ENCODE measurements at regions not wholly inside any gene's neighbourhood (a gene's known extent, or its start where the extent isn't known, plus 50 kb on each side); places are given as distances from the start of the nearest gene placed in this dataset.
A peak's percentile ranks its signal among the peaks of the same experiment; 100 is the strongest.

DNA sequence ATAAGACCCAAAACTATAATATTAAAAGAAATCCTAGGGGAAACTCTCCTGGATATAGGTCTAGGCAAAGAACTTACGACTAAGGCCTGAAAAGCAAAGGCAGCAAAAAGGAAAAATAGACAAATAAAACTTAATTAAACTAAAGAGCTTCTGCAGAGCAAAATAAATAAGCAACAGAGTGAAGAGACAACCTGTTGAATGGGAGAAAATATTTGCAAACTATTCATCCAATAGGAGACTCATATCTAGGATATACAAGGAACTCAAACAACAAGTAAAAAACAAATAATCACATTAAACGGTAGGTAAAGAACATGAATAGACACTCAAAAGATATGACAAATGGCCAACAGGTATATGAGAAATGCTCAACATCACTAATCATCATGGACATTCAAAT lies 318.6 kb downstream of the CSNK1G3 start:
- no peak for DNase-seq

DNA sequence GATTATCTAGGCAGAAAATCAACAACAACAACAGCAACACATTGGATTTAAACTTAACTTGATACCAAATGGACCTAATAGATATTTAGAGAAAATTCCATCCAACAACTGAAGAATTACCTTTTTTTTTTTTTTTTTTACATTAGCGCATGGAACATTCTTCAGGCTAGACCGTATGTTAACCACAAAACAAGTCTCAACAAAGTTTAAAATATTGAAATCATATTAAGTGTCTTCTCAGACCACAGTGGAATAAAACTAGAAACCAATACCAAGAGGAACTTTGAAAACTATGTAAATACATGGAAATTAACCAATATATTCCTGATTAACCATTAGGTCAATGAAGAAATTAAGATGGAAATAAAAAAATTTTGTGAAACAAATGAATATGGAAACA lies 315.8 kb downstream of the CSNK1G3 start:
- no peak for DNase-seq

DNA sequence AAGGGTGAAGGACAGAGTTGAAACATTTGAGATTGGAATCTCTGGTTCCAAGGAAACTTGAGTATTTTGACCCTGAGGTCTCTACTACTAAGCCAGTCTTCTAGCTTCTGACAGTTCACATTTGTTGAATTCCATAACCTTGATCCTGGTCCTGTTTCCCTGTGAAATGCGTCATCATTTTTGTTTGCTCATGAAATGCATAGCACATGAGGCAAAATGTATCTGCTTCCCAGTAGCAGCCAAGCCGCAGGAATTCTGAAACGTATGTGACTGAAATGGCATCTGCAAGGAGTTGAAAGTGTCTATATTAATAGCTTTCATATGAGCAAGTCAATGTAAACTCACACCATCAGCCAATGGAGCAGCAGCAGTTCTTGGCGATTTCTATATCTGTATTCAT lies 307.9 kb downstream of the CSNK1G3 start:
- DNase-seq = no peak

DNA sequence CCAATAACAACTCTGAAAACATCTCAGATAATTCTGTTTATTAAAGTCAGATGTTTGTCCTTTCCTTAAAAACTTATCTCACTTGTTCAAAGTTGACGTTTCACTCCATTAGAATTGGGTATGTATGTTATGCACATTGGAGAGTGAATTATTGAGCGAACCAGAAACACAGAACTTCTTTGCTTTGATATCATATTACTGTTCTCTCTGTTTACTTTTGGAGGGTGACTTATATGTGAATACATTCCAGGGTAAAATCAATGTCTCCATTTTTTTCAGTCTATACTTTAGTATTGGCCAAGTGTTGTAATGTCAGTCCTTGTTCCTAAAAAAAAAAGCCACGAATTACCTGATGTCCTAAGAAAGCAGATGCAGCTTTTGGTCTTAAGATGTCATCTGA lies 307.4 kb downstream of the CSNK1G3 start:
- DNase-seq = no peak

DNA sequence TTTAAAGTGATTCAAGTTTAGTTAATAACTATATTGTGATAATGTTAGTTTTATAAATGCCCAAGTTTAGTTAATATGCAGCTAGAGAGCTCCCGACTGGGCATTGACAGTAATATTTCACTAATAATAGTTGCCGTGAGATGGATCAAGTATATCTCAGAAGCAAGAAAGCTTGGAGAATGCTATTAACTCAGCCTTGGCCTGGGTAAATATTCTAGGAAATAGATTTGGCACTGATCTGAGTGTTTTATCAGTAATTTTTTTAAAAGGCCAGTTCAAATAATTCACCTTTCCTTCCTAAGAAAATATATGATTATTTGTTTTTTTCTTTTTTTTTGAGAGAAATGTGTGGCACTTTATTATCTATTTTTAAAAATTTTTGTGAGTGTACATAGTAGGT lies 305.3 kb downstream of the CSNK1G3 start:
- no peak for DNase-seq

DNA sequence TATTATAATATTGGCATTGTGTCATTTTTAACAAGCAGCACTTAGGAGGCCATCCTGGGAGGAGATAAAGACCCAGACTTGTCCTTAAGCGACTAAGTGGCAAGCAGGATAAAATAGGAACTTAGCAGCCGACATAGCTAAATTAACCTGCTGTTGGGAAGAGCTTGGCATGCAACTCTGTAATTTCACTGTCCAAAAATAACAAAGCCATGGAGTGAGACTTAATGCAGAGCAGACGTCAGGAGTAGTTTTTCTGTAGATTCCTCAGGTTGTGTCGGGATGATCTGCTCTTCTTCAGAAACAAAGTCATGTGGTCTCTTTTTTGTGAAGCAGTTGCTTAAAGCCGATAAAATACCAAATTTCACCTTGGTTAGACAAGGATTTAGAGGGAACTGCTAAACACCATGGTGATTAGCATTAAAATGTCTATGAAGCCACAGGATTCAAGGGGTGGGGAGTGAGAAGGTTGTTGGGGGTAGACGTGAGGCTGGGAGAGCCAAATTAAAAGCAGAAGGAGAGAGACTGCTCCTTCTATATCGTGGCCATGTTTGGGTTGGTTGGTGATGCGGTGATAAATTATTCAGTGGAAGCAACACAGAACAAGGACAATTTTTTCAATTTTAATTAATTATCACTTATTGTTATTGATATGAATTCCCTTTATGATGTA lies 303.0 kb downstream of the CSNK1G3 start:
- no peak for DNase-seq

DNA sequence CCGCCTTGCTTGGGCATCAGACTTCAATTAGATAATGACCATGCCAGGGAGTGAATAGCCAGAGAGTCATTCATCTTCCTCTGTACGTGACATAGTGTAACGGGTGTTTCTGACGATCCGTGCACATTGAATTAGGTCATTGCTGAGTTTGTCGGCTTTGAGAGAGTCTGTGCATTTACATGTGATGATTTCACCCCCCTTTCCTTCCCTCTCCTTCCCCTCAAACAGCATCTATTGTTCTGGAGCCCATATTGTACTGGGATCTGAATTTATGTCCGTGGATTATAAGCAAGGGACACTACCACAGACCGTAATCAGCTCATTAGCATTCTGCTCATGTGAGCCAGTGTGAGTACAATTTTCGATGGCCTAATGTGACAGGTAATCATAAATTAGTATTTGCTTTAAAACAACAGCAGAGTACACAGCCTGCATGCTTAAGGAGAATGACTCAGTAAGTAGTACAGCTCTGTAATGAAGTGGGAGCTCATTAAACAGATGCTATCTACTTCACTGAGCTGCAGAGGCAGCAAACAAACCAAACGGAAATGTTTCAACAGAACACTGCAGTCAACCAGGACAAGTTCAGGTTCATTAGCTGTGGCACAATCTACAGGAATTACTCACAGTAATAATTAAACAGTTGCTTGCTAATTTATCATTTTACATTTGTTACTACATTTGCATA lies 302.1 kb downstream of the CSNK1G3 start:
- peak; percentile 85 for DNase-seq

DNA sequence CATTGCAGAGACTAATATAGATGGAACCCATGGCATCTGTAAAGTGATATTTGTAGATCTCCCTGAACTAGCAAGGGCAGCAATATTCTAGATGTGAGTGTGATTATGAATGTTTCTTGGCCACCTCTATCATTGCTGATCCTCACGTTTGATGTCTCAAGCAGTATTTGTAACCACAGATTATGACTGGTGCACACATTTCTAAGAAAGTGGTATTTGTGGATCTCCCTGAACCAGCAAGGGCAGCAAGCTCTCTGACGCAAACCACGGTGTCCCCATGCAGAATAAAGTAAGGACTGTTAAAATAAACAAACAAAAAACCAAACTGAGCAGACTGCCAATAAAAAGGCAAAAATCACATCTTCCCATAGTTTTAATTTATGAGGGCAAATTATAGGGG lies 301.3 kb downstream of the CSNK1G3 start:
- no peak for DNase-seq

DNA sequence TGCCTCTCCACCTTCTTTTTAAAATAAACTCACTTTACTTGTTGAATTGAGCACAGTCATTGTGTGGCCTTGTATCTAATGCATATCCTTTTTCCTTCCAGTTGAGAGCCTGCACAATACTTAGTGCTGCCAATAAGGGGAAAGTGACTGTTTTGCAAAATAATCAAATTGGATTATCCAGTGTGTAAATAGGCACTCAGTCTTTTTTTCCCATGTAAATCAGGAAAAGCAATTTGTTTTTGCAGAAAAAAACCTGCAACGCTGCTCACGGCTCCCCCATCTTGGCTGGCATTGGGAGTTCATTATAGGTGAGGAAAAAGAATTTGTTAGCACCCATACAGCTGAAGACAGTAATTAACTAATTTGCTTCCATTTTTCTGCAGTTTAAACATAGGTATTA lies 299.9 kb downstream of the CSNK1G3 start:
- no peak for DNase-seq

DNA sequence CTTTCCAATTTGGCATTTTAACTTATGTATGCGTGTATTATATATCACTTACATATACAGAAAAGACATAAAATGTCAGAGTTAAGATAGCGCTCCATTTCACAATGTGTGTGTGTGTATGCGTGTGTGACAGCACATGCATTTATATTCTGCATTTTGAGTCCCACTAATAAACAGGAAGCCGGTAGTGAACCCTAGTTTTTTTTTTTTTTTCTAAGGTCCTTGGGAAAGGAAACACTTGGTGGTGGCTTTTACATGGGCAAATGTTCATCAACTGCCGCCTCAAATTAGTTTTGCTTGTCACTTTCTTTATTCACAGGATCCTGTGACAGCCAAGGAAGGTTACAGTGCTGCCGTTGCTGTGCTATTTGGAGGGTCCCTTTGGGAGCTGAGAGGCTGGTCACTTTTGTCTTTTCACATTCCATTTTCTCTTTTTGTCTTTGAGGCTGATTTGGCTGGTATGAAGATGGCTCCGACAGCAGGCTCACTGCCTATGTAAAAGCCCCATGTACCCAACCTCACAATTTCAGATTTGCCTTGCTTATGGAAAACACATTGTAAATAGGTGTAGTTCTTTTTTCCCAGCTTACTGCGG lies 298.9 kb downstream of the CSNK1G3 start:
- DNase-seq = no peak

DNA sequence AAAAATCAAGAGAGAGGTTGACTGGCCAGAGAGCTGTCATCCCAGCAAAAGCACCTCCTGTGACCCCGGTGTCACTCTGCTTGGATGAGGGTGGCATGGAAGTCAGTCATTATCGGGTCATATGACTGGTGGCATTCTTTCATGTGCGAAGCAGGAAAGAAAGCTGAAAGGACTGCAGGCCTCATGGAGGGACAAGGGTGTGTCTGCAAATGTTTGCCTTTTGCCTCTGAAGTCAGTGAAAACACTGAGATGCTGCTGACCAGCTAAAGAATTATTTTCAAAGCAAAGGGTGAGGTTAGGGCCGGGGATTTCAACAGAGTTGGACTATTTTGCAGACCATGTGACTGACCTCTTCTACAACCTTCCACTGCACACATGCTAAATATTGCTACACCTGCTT lies 298.3 kb downstream of the CSNK1G3 start:
- DNase-seq = peak; percentile 42

DNA sequence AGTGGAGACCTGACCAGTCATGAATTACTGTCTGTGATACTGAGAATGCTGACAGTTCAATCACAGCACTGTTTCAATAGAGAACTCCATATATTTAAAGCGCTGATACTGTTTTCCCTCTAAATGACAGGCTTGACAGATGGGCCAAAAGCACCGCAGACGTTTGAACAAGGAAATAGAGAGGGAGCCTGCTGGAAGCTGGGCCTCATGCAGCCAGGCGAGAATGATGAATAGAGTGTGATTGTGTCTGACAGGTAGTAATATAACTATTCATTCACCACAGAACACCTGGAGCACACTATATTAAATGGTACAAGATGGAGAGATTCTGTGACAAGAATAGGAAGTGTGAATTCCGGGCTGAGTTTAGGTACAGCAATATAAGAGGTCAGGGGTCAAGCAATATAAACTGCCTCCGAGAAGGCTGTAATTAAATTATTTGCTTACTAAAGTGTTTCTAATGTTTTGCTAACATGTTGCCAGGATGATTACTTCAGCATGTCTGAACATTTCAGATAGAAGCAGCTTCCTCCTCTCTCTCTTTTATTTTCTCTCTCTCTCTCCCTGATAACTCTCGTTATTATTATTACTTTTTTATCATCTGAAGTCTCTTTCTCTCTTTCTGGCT lies 297.7 kb downstream of the CSNK1G3 start:
- DNase-seq = peak; percentile 86

DNA sequence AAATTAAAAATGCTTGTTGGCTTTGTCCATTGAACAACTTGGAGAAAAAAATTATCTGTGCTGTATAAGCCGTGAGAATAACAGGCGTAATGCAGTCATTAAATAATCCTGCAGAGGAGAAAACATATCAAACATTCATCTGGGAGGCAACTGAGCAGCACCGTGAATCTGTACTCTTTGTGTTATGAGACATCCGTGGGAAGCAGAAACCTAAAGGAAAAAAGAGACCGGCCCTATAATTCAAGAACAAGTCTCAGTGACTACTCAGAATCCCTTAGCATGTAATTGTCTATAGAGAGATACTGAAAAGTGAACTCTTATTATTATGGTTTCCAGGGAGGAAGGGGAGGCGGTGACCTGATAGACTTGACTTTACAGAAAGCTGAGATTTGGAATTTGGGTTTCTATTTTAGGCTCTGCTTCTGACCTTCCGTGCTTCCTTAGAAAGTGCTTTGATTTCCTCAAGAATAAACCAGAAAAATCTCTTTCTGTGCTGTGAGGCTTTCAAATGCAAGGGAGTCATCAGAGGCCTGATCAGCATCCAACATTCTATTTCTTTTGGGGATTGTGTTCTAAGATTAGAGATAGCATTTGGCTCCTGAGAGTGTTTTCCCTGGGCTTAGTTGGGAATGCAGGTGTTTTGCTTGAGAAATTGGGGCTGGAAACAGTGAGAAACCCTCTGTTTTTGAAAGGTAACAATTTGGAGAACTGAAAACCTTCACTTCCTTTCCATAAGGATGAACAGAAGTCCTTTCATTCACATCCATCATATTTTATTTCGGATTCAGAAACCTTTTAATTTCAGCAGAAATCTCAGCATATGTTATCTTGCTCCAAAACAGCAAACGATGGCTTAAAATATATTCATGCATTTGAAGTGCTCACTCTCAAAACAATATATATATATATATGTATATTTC lies 296.7 kb downstream of the CSNK1G3 start:
- DNase-seq = no peak

DNA sequence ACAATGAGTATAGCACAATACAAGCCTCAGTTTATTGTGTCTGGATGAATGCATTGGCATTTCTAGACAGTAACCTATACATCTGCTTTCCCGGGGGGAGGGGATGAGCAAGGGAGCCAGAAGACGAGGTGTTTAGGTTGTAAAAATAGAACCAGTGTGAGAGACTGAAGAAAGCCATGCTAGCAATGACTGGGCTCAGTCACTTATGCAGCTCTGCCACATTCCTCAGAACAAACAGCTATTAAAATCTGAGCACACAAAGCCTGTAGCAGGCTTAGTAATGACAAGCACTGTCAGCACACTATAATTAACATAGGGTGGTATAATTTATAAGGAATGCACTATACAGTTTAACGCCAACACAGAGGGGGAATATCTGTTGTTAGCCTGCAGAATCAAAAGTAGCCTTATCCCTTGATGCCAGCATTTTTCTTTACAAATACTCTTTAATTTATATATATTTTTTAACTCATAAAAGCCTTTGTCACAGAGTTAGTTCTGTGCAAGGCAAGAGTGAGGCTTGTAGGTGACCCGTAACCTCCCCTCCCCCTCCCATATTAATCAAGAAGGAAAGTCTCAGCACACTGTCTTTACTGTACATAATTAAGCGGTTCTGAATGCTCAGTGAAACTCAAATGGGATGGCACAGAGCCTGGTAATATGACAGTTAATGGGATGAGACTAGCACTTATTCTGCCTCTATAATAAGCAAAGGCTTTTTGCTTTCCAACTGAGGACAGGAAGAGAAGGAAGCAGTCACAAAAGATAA lies 295.4 kb downstream of the CSNK1G3 start:
- no peak for DNase-seq

DNA sequence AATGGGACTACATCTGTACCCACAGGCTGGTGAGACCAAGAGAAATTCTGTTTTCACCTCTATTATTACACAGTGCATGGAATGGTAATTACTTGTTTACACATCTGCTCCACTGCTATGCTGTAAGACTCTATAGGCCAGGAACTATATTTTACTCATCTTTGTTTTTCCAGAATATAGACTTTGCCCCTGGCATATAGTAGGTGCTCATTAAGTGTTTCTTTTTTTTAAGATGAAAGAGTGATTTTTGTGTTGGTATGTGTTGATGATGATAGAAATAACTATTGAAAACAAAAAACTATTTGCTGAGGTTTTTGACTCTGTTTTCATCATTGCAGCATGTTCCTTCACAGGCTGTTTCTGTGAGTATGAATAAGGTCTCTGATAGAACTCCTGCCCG lies 294.7 kb downstream of the CSNK1G3 start:
- no peak for DNase-seq

DNA sequence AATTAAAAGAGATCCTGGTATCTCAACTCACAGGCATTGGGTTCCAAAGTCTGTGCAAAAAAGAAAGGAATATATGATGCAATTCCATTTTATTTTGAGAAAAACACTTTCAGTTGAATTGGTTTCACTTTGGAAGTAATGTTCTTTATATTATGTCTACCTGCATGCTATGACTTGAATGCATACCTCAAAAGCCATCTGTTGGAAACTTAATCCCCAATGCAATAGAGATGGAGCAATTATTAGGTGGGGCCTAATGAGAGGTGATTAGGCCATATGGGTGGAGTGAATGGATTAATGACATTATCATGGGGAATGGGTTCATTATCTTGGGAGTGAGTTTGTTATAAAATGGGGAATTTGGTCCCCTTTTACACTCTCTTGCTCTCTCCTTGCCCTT lies 293.3 kb downstream of the CSNK1G3 start:
- no peak for DNase-seq

DNA sequence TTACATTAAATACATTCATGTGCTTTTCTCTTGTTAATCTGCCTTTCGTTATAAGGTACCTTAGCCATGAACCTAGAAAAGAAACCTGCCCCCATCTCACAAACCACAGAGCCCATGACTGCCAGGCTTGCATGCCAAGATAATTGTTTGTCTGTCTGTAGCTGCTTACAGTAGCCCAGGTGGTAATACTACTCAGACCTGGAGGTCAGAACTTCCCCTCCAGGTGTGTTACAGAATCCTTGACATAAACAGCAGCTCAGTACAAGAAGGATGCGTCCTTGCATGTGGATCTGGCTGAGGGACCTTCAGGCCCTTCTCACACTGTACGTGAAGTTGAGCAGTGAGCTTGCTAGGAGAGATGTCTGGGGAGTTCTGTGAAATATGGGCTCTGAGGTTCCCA lies 291.4 kb downstream of the CSNK1G3 start:
- no peak for DNase-seq

DNA sequence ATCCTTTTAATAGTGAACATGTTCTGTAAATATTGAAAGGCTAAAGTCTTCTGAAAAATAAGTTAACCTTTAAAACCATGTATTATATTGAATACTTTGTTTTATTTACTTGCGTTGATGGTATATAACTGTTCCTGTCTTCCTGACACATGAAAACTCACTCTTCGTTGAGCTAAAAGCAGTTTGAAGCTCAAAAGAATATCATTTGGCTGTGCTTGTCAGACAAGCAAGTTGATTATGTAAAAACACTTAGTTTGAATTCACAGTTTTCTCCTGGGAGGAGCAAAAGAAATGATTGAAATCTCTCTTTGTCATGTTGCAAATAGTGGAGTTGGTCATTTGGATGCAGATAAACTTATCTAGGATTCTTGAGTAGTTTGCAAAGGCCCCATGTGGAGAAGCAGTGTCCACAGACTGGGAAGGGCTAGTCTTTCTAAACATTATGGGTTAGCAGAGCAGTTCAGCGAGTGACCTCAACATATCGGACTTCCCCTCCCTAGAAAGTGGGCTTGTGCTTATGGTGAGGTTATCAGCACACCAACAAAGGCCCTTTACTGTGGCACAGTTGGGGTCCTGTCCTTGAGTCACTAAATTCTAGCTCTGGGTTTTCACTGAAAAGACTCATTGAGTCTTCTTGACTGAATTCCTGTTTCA lies 290.4 kb downstream of the CSNK1G3 start:
- DNase-seq = no peak

DNA sequence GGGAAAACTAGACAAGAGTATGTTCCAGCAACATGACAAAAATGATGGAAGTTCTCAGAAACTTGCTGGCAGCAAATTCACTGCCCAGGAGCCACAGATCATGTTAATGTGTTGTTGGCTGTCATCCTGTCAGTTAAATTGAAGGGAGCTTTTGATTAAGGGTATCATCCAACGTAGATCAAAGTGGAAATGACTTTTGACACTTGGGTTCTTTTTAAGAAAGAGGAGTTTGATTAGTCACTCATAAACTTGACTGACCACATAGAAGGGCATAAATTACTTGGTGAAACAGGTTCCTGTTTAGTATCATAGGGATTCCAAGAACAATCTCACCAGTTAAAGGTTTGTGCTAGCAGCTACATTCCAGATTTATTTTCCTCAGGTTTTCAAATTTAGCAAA lies 288.7 kb downstream of the CSNK1G3 start:
- DNase-seq = no peak

DNA sequence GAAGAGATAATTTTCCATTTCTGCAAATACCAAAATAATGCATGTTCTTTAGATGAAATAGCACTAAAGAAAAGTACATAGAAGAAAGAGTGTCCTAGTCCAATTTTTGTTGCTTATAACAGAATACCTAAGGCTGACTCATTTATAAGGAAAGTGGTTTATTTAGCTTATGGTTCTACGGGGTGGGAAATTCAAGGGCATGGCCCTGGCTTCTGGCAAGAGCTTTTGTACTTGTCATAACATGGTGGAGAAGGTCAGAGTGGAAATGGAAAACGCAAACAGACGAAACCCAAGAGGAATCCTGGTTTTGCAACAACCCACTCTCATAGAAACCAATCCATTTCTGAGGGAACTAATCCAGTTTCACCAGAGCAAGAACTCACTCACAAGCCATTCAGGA lies 283.7 kb downstream of the CSNK1G3 start:
- no peak for DNase-seq

DNA sequence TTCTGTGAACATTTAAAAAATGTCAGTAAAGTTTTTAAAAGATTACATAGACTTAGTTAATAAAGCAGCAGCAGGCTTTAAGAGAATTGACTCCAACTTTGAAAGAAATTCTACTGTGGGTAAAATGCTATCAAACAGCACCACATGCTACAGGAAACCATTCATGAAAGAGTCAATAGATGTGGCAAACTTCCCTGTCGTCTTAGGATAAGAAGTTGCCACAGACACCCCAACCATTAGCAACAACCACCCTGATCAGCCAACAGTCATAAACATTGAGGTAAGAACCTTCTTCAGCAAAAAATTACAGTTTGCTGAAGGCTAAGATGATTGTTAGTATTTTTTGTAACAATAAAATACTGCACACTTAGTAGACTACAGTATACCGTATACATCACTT lies 278.2 kb downstream of the CSNK1G3 start:
- DNase-seq = no peak

DNA sequence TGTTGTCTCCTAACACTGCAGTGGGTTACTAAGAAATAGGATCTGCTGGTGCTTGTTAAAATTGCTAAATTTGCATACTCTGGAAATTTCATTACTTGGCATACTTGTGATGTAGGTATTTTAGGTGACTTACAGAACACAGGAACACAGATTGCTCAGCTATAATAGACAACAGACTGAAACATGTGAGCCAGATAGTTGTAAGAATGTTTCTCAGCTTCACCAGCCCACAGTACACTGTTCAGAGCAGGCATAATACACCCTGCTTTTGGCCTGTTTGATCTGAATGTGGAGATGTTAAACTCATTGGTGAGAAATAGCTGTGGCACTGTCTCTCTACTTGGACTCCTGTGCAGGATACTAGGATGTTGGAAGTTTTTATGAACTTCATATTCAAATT lies 275.7 kb downstream of the CSNK1G3 start:
- no peak for DNase-seq
